Lower lobe of right lung (tissue), 2 donors: ENCODE measurements at regions not wholly inside any gene's neighbourhood (a gene's known extent, or its start where the extent isn't known, plus 50 kb on each side); places are given as distances from the start of the nearest gene placed in this dataset.
A peak's percentile ranks its signal among the peaks of the same experiment; 100 is the strongest.

Experiments used
- ATAC-seq, 2 donors: fragments of 200-7000 bp; cut with Tn5 transposase; one replicate each; pipeline ENCODE4 v1.9.1; 2020 to 2022; ENCODE audit warnings: mild to moderate bottlenecking in 2 of 2, moderate library complexity in 2 of 2
- DNase-seq: peaks from one replicate; pipeline ENCODE4 v3.0.0-alpha.2; 2020
- H3K27ac ChIP-seq: fragments of 200-600 bp; one replicate; pipeline ENCODE4 v1.8.0; 2022
- H3K27me3 ChIP-seq: fragments of 200-600 bp; one replicate; pipeline ENCODE4 v1.8.0; 2022; ENCODE audit warnings: low read depth
- H3K36me3 ChIP-seq: fragments of 200-600 bp; one replicate; pipeline ENCODE4 v1.8.0; 2022; ENCODE audit warnings: mild to moderate bottlenecking
- H3K4me1 ChIP-seq: fragments of 200-600 bp; one replicate; pipeline ENCODE4 v1.8.0; 2022
- H3K4me3 ChIP-seq: fragments of 200-600 bp; one replicate; pipeline ENCODE4 v1.8.0; 2022; ENCODE audit warnings: mild to moderate bottlenecking
- H3K9me3 ChIP-seq: fragments of 200-600 bp; one replicate; pipeline ENCODE4 v1.8.0; 2022
- intact Hi-C: fragments of 100-400 bp; cut with DNase I; formaldehyde crosslinking; loops from one replicate; pipeline ENCODE4 v1.11.0; 2022
- TF ChIP-seq, protein P1 (sequence below): fragments of 200-600 bp; IDR thresholded peaks from one replicate; pipeline ENCODE4 v1.8.0; 2022; ENCODE audit warnings: antibody characterized with exemption, mild to moderate bottlenecking
- donor health status: DM: no; HTN: yes; CAD: no; lungs with severe emphysema.

DNA sequence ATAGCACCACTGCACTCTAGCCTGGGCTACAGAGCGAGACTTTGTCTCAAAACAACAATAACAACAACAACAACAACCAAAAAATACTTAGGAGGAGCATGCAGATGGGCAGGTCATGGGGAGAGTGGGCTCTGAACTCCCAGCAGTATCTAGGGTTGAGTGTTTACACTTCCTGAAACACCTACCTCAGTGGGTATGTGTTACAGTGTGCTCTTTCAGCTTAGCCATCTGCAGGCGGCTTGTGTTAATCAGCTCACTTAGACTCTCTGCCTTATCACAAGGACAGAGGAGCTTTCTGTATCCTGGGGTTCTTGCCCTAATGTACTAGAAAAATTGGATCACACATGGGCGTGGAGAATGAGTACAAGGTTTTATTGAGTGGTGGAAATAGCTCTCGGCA lies 340.2 kb downstream of the KIF20B start:
- Histone ChIP-seq H3K4me3 (no peak overlapping the region), H3K36me3 (no peaks in the 10 kb centered on the region), H3K9me3 (no peaks in the 10 kb centered on the region), H3K27ac (no peak overlapping the region), H3K27me3 (no peaks in the 10 kb centered on the region), H3K4me1 (no peaks in the 10 kb centered on the region)
- intact Hi-C loops = no loop called here
- ATAC-seq (no peak), DNase-seq (no peak)
- TF ChIP-seq, protein P1, sequence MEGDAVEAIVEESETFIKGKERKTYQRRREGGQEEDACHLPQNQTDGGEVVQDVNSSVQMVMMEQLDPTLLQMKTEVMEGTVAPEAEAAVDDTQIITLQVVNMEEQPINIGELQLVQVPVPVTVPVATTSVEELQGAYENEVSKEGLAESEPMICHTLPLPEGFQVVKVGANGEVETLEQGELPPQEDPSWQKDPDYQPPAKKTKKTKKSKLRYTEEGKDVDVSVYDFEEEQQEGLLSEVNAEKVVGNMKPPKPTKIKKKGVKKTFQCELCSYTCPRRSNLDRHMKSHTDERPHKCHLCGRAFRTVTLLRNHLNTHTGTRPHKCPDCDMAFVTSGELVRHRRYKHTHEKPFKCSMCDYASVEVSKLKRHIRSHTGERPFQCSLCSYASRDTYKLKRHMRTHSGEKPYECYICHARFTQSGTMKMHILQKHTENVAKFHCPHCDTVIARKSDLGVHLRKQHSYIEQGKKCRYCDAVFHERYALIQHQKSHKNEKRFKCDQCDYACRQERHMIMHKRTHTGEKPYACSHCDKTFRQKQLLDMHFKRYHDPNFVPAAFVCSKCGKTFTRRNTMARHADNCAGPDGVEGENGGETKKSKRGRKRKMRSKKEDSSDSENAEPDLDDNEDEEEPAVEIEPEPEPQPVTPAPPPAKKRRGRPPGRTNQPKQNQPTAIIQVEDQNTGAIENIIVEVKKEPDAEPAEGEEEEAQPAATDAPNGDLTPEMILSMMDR = no peak

DNA sequence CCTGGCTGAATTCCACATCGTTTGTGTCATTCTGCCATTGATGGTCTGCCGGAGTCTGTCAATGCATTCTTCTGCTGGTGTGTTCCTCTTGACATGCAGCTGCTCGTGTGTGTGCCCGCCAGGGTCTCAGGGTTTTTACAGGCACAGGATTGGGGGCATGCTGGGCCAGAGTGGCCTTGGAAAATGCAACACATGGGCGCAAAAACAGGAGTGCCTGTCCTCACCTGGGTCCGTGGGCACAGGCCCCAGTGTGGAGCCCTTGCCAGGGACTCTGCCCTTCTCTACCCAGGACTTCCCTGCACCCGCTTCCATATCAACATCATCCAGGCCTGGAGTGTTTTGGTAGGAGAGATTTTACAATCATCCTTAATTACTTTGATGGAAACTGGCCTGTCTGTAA lies 340.7 kb downstream of the KIF20B start:
- Histone ChIP-seq H3K27ac (no peak overlapping the region), H3K36me3 (no peaks in the 10 kb centered on the region), H3K9me3 (no peaks in the 10 kb centered on the region), H3K4me1 (no peaks in the 10 kb centered on the region), H3K4me3 (no peak overlapping the region), H3K27me3 (no peaks in the 10 kb centered on the region)
- TF ChIP-seq, protein P1 = no peak
- intact Hi-C loops = no loop called here
- no peak for ATAC-seq
- no peak for DNase-seq

DNA sequence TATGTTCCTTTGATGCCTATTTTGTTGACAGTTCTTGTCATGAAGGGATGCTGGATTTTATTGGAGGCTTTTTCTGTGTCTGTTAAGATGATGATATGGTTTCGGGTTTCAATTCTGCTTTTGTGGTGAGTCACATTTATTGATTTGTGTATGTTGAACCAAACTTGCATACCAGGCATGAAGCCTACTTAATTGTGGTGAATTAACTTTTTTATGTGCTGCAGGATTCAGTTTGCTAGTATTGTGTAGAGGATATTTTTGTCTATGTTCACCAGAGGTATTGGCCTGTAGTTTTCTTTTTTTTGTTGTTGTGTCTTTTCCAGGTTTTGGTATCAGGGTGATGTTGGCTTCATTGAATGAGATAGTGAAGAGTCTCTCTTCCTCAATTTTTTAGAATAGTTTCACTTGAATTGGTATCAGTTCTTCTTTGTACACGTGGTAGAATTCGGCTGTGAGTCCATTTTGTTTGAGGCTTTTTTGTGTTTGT lies 345.9 kb downstream of the KIF20B start:
- H3K9me3 ChIP-seq = no peaks in the 10 kb centered on the region
- no peaks in the 10 kb centered on the region for H3K36me3 ChIP-seq
- TF ChIP-seq, protein P1 = no peak
- ATAC-seq (no peak), DNase-seq (no peak)
- no peaks in the 10 kb centered on the region for H3K4me1 ChIP-seq
- intact Hi-C loops = no loop called here
- H3K4me3 ChIP-seq = no peak overlapping the region
- H3K27me3 ChIP-seq = no peaks in the 10 kb centered on the region
- H3K27ac ChIP-seq = no peak overlapping the region

DNA sequence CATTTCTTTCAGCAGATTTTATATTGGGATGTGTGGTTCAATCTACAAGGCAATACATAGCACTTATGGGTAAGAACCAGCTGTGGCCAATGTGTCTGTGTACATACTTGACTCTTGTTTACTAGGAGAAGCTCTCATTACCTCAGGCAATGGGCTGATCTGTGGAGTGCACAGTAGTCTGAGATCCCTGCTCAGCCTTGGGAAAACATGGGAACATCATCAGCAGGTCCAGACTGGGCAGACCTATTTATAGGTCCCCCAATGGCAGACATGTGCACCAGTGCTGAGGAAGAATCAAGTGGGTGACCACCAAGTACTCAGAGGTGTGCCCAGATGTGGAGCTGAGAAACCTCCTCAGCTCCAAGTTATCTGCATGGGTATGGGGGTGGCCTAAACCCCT lies 349.7 kb downstream of the KIF20B start:
- no peaks in the 10 kb centered on the region for H3K27me3 ChIP-seq
- H3K27ac ChIP-seq = no peak overlapping the region
- H3K4me3 ChIP-seq = no peak overlapping the region
- H3K9me3 ChIP-seq = no peaks in the 10 kb centered on the region
- DNase-seq (no peak), ATAC-seq (no peak)
- TF ChIP-seq, protein P1 = no peak
- intact Hi-C loops = no loop called here
- no peaks in the 10 kb centered on the region for H3K36me3 ChIP-seq
- H3K4me1 ChIP-seq = no peaks in the 10 kb centered on the region

DNA sequence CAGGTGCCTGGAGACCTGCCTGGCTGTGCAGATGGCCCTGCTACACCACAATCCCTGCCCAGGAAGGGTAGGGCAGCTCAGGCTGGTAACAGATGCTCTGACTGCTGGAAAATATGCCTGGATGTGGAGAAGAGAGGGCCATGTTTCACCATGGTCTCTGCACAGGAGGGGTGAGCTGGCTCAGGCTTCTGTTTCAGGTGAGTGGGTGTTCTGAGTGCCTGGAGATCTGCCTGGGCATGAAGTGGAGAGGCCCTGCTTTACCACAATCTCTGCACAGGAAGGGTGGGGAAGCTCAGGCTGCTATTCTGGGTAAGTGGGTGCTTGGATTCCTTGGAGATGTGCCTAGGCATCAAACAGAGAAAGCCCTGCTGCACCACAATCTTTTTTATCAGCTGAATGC lies 350.1 kb downstream of the KIF20B start:
- Histone ChIP-seq H3K27me3 (no peaks in the 10 kb centered on the region), H3K36me3 (no peaks in the 10 kb centered on the region), H3K9me3 (no peaks in the 10 kb centered on the region), H3K27ac (no peak overlapping the region), H3K4me1 (no peaks in the 10 kb centered on the region), H3K4me3 (no peak overlapping the region)
- DNase-seq = no peak
- TF ChIP-seq, protein P1 = no peak
- ATAC-seq = peak; percentile 49 to 77
- intact Hi-C loops = no loop called here

DNA sequence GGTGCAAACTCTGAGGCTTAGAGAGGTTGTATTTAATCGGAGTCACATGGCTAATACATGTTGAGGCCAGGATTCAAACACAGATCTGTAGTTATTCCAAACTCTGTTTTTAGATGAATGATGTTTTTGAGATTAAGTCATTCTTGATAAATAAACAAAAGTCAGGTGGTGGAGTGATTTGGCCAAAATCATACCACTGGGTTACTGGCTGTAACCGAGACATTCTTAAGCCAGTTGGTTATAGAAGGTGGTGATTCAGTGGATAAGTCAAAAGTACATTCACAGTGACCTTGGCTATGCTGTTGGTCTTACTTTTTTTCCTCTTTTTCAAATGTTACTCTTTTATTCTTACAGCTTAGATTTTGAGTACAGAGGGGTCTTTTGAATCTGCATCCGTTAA lies 361.4 kb downstream of the KIF20B start:
- Histone ChIP-seq H3K27ac (no peak overlapping the region), H3K9me3 (no peaks in the 10 kb centered on the region), H3K4me3 (no peak overlapping the region), H3K4me1 (no peaks in the 10 kb centered on the region), H3K36me3 (no peaks in the 10 kb centered on the region), H3K27me3 (no peaks in the 10 kb centered on the region)
- intact Hi-C loops = no loop called here
- ATAC-seq (no peak), DNase-seq (no peak)
- TF ChIP-seq, protein P1 = no peak
